Keratinocyte (primary cell): ENCODE measurements at regions not wholly inside any gene's neighbourhood (a gene's known extent, or its start where the extent isn't known, plus 50 kb on each side); places are given as distances from the start of the nearest gene placed in this dataset.

ENCODE experiments used
- DNase-seq: peaks from one replicate; pipeline ENCODE4 v3.0.0-alpha.2; 2011; ENCODE audit warnings: low read depth, missing footprints, low spot score
- FAIRE-seq: peaks from 2 replicates; lab custom pipeline; 2011; peaks lifted over from hg19 to GRCh38; lab: Jason Lieb, UNC
- H2AFZ ChIP-seq: 2 replicates; pipeline ENCODE4 v1.6.0; 2012; ENCODE audit warnings: low read length, control low read depth, inconsistent platforms; ENCODE audit not compliant: control insufficient read depth
- H3K27ac ChIP-seq: 2 replicates; pipeline ENCODE4 v1.5.1; 2011; ENCODE audit warnings: low read length; ENCODE audit not compliant: control insufficient read depth, insufficient read depth
- H3K27me3 ChIP-seq: 3 replicates; pipeline ENCODE4 v1.6.0; 2011; ENCODE audit warnings: low read length; ENCODE audit not compliant: control insufficient read depth, insufficient read depth; ENCODE audit errors: extremely low read depth
- H3K36me3 ChIP-seq, 2 experiments: 2 replicates in 1 of 2; 3 replicates in 1 of 2; pipeline ENCODE4 v1.5.1; 2011; ENCODE audit warnings: low read length in 2 of 2, mild to moderate bottlenecking in 1 of 2; ENCODE audit not compliant: control insufficient read depth in 2 of 2, insufficient read depth in 2 of 2; ENCODE audit errors: extremely low read depth in 1 of 2
- H3K4me1 ChIP-seq: 3 replicates; pipeline ENCODE4 v1.5.1; 2011; ENCODE audit warnings: low read length; ENCODE audit not compliant: control insufficient read depth, insufficient read depth; ENCODE audit errors: extremely low read depth
- H3K4me2 ChIP-seq: 3 replicates; pipeline ENCODE4 v1.6.0; 2011; ENCODE audit warnings: low read depth, low read length; ENCODE audit not compliant: control insufficient read depth, insufficient read depth; ENCODE audit errors: extremely low read depth
- H3K4me3 ChIP-seq, 3 experiments: fragments of 200-600 bp in 1 of 3; sonication (generic) in 1 of 3; 2 replicates in 2 of 3; 3 replicates in 1 of 3; pipeline ENCODE4 v1.5.1; 2011 to 2016; ENCODE audit warnings: low read length in 3 of 3, mild to moderate bottlenecking in 3 of 3, control low read depth in 2 of 3, inconsistent platforms in 1 of 3, low read depth in 1 of 3, mixed read lengths in 1 of 3, mixed run types in 1 of 3, moderate library complexity in 1 of 3; ENCODE audit not compliant: control insufficient read depth in 2 of 3, insufficient read depth in 2 of 3; ENCODE audit errors: extremely low read depth in 1 of 3
- H3K79me2 ChIP-seq: 2 replicates; pipeline ENCODE4 v1.6.0; 2012; ENCODE audit warnings: low read length; ENCODE audit not compliant: control insufficient read depth, insufficient read depth
- H3K9ac ChIP-seq: 3 replicates; pipeline ENCODE4 v1.6.0; 2011; ENCODE audit warnings: low read length; ENCODE audit not compliant: control insufficient read depth, insufficient read depth; ENCODE audit errors: extremely low read depth
- H3K9me1 ChIP-seq: 3 replicates; pipeline ENCODE4 v1.6.0; 2011; ENCODE audit warnings: low read length; ENCODE audit not compliant: control insufficient read depth, insufficient read depth; ENCODE audit errors: extremely low read depth
- H3K9me3 ChIP-seq: 2 replicates; pipeline ENCODE4 v1.5.1; 2012; ENCODE audit warnings: low read depth, low read length; ENCODE audit not compliant: control insufficient read depth
- H4K20me1 ChIP-seq: 3 replicates; pipeline ENCODE4 v1.6.0; 2011; ENCODE audit warnings: low read length; ENCODE audit not compliant: control insufficient read depth, insufficient read depth; ENCODE audit errors: extremely low read depth
- CTCF ChIP-seq, 3 experiments: IDR thresholded peaks in 1 of 3; conservative IDR thresholded peaks in 1 of 3; optimal IDR thresholded peaks in 1 of 3; 2 replicates in 2 of 3; 3 replicates in 1 of 3; pipeline versions ENCODE3 to v1.5.1; 2011; ENCODE audit warnings: low read length in 3 of 3, mild to moderate bottlenecking in 3 of 3, moderate library complexity in 2 of 3, control low read depth in 1 of 3, inconsistent platforms in 1 of 3; ENCODE audit not compliant: insufficient read depth in 2 of 3; ENCODE audit errors: extremely low read depth in 1 of 3
- EZH2 ChIP-seq: IDR thresholded peaks from one replicate; pipeline ENCODE4 v1.6.1; 2012; ENCODE audit warnings: inconsistent platforms, mild to moderate bottlenecking, low read length, moderate library complexity
- dilution Hi-C: fragments of 300-500 bp; cut with MboI; formaldehyde crosslinking; loops from one replicate; pipeline ENCODE4 v1.7.0; 2020; ENCODE audit warnings: low sequenced_read_pairs; ENCODE audit not compliant: extremely low pct_ligation_motif_present

- FAIRE-seq, result no peak
- Histone ChIP-seq H3K36me3 (no peaks in the 10 kb centered on the region), H3K9me3 (no peaks in the 10 kb centered on the region), H3K79me2 (no peaks in the 10 kb centered on the region), H3K9me1 (no peaks in the 10 kb centered on the region), H4K20me1 (no peaks in the 10 kb centered on the region), H3K4me2 (no peak overlapping the region), H2AFZ (no peak overlapping the region), H3K27me3 (no peaks in the 10 kb centered on the region), H3K4me1 (peaks cover 34% of the 10 kb centered on the region), H3K9ac (no peak overlapping the region), H3K4me3 (no peak overlapping the region), H3K27ac (peak overlapping the region; percentile 74)
- TF ChIP-seq EZH2 (no peak), CTCF (optimal IDR thresholded peaks at IDR 0.05 in 1 of 3, IDR thresholded peaks at IDR 0.05 in 1 of 3, conservative IDR thresholded peaks at IDR 0.05 in 1 of 3; ENCODE audit: extremely low read depth in 1 of 3, insufficient read depth in 2 of 3, low read length in 3 of 3) (no peak)
- dilution Hi-C loops, result no loop called here
- no peak for DNase-seq
Measured at GRCh38 chr1:224541072-224541790, 74.9 kb upstream of the CNIH3 start.

DNA sequence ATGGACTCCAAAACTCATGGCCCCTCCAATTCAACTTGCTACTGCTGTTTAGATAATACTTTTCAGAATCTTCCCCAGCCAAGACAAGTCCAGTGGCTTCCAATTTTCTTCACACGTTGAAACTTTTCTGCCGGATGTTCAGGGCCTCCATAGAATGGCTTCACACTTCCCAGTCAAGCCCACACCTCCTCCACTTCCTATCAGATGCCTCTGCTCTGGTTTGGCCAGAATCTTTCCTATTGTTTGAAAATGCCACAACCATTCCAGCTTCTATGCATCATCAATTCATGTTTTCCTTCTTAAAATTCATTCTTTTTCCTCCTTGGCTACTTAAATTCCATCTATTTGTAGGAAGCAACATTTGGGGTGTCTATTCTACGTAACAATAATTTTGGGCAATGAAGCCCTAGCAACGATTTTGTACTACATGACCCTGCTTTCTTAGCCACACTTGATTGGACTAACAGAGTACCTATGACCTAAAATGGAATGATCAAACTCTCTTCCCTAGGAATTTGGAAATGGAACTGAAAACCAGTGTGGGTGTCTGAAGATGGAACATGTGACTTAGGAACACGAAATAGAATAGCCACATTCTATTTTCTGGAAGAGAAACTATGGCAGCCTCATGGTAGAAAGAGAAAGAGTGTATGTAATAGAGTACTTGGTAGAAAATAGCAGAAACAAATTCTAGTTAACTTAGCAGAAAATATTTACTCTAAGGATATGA is 74.1 kb upstream of the CNIH3 start:
- Histone ChIP-seq H3K9me1 (no peaks in the 10 kb centered on the region), H3K4me2 (peak overlapping the region; percentile 36), H3K4me3 (no peak overlapping the region), H3K4me1 (peaks cover 34% of the 10 kb centered on the region), H3K79me2 (no peaks in the 10 kb centered on the region), H3K36me3 (no peaks in the 10 kb centered on the region), H3K27me3 (no peaks in the 10 kb centered on the region), H2AFZ (peak overlapping the region; percentile 5), H3K27ac (peak overlapping the region; percentile 74), H4K20me1 (no peaks in the 10 kb centered on the region), H3K9me3 (no peaks in the 10 kb centered on the region), H3K9ac (no peak overlapping the region)
- DNase-seq, result peak; percentile 17
- dilution Hi-C loops, result no loop called here
- TF ChIP-seq CTCF (optimal IDR thresholded peaks at IDR 0.05 in 1 of 3, IDR thresholded peaks at IDR 0.05 in 1 of 3, conservative IDR thresholded peaks at IDR 0.05 in 1 of 3; ENCODE audit: extremely low read depth in 1 of 3, insufficient read depth in 2 of 3, low read length in 3 of 3) (no peak), EZH2 (no peak)
- peak; percentile 77 for FAIRE-seq
